ENCODE measurements at regions not wholly inside any gene's neighbourhood (a gene's known extent, or its start where the extent isn't known, plus 50 kb on each side); places are given as distances from the start of the nearest gene placed in this dataset.

DNA sequence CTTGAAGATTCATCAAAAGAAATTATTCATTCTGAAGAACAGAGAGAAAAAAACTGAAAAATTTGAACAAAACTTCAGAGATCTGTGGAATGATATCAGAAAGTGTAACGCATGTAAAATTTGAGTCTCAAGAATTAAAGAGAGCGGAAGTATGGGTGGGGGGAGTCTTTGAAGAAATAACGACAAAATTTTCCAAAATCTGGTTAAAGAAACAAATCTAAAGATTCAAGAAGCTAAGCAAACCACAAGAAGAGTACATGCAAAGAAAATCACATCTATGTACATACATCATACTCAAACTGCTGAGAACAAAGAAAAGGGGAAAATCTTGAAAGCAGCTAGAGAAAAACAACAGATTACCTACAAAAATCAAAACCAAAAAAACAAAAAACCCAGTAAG lies 149.4 kb upstream of the TBCA start:
- TF ChIP-seq, protein P1, sequence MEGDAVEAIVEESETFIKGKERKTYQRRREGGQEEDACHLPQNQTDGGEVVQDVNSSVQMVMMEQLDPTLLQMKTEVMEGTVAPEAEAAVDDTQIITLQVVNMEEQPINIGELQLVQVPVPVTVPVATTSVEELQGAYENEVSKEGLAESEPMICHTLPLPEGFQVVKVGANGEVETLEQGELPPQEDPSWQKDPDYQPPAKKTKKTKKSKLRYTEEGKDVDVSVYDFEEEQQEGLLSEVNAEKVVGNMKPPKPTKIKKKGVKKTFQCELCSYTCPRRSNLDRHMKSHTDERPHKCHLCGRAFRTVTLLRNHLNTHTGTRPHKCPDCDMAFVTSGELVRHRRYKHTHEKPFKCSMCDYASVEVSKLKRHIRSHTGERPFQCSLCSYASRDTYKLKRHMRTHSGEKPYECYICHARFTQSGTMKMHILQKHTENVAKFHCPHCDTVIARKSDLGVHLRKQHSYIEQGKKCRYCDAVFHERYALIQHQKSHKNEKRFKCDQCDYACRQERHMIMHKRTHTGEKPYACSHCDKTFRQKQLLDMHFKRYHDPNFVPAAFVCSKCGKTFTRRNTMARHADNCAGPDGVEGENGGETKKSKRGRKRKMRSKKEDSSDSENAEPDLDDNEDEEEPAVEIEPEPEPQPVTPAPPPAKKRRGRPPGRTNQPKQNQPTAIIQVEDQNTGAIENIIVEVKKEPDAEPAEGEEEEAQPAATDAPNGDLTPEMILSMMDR (IDR thresholded peaks at IDR 0.05 in 4 of 5, conservative IDR thresholded peaks at IDR 0.05 in 1 of 5) = no peak
- TF ChIP-seq POLR2A (IDR thresholded peaks at IDR 0.05) = no peak
